GM12878 (cell line): ENCODE measurements at regions not wholly inside any gene's neighbourhood (a gene's known extent, or its start where the extent isn't known, plus 50 kb on each side); places are given as distances from the start of the nearest gene placed in this dataset.

ENCODE experiments used
- ATAC-seq: fragments of 200-7000 bp; cut with Tn5 transposase; 3 replicates; pipeline ENCODE4 v1.9.1; 2020; ENCODE audit warnings: mild to moderate bottlenecking, moderate library complexity
- BruUV-seq: library from RNA; stranded (reverse); fragments of 400-500 nt; replicated peaks from 2 replicates; lab custom pipeline; 2021; lab: Mats Ljungman, UMichigan
- CTCF ChIA-PET: fragments of 300-600 bp; sonication (Branson Sonifier 250); formaldehyde crosslinking; extraction: SDS; loops from one replicate; lab custom pipeline; 2021; ENCODE audit warnings: inconsistent platforms; lab: Yijun Ruan, JAX
- POLR2A ChIA-PET: fragments of 350-600 bp; formaldehyde crosslinking; extraction: SDS; loops from one replicate; lab custom pipeline; 2021; ENCODE audit warnings: inconsistent platforms; lab: Charles Lee
- RAD21 ChIA-PET: fragments of 300-600 bp; sonication (Branson Sonifier 250); formaldehyde crosslinking; loops from one replicate; lab custom pipeline; 2023; ENCODE audit warnings: antibody characterized with exemption; ENCODE audit not compliant: unreplicated experiment; lab: Charles Lee
- SMC1A ChIA-PET: fragments of 300-600 bp; sonication (Branson Sonifier 250); formaldehyde crosslinking; loops from one replicate; lab custom pipeline; 2023; ENCODE audit not compliant: unreplicated experiment, uncharacterized antibody; lab: Charles Lee
- DNase-seq: peaks from one replicate; pipeline ENCODE4 v3.0.0-alpha.2; 2011; ENCODE audit warnings: low read depth, low spot score
- FAIRE-seq: peaks from 3 replicates; lab custom pipeline; 2011; peaks lifted over from hg19 to GRCh38; lab: Jason Lieb, UNC
- H2AFZ ChIP-seq: 2 replicates; pipeline ENCODE4 v1.6.0; 2011; ENCODE audit warnings: low read depth, low read length, control low read depth; ENCODE audit not compliant: control insufficient read depth
- H3K27ac ChIP-seq: 2 replicates; pipeline ENCODE4 v1.5.1; 2011; ENCODE audit warnings: control low read depth; ENCODE audit not compliant: control insufficient read depth, insufficient read depth
- H3K27me3 ChIP-seq, 2 experiments: replicated peaks in 1 of 2; 2 replicates each; pipeline versions ENCODE4 v1.6.0 to v1.6.1; 2011; ENCODE audit warnings: low read length in 1 of 2; ENCODE audit not compliant: control insufficient read depth in 2 of 2, insufficient read depth in 2 of 2
- H3K36me3 ChIP-seq, 2 experiments: 2 replicates each; pipeline ENCODE4 v1.5.1; 2011; ENCODE audit warnings: low read length in 1 of 2; ENCODE audit not compliant: control insufficient read depth in 2 of 2, insufficient read depth in 2 of 2
- H3K4me1 ChIP-seq: 2 replicates; pipeline ENCODE4 v1.6.1; 2011; ENCODE audit warnings: mild to moderate bottlenecking, low read length, moderate library complexity, mixed read lengths; ENCODE audit not compliant: control insufficient read depth, insufficient read depth
- H3K4me2 ChIP-seq: 2 replicates; pipeline ENCODE4 v1.6.0; 2011; ENCODE audit warnings: control low read depth; ENCODE audit not compliant: control insufficient read depth, insufficient read depth
- H3K4me3 ChIP-seq: fragments of 200-600 bp; sonication (generic); 2 replicates; pipeline ENCODE4 v1.5.1; 2016
- H3K79me2 ChIP-seq: 2 replicates; pipeline ENCODE4 v1.6.0; 2011; ENCODE audit warnings: low read length; ENCODE audit not compliant: control insufficient read depth, insufficient read depth
- H3K9ac ChIP-seq: 2 replicates; pipeline ENCODE4 v1.8.0; 2011; ENCODE audit warnings: low read length, control low read depth, mixed read lengths; ENCODE audit not compliant: control insufficient read depth, insufficient read depth
- H3K9me3 ChIP-seq: replicated peaks from 3 replicates; pipeline ENCODE4 v1.5.1; 2011; ENCODE audit warnings: mild to moderate bottlenecking, low read length; ENCODE audit not compliant: control insufficient read depth, insufficient read depth
- H4K20me1 ChIP-seq: 2 replicates; pipeline ENCODE4 v1.6.0; 2011; ENCODE audit not compliant: control insufficient read depth, insufficient read depth
- ATF3 ChIP-seq: IDR thresholded peaks from 2 replicates; pipeline ENCODE4 v1.6.1; 2011; ENCODE audit warnings: low read depth, mild to moderate bottlenecking, low read length, moderate library complexity, borderline replicate concordance; ENCODE audit errors: extremely low read depth
- ESRRA ChIP-seq: IDR thresholded peaks from 2 replicates; pipeline ENCODE4 v1.6.1; 2012; ENCODE audit warnings: mild to moderate bottlenecking, low read length, improper control_type of control experiment
- FOS ChIP-seq: IDR thresholded peaks from 3 replicates; pipeline ENCODE4 v1.6.1; 2011; ENCODE audit warnings: borderline replicate concordance; ENCODE audit not compliant: insufficient read length; ENCODE audit errors: extremely low read depth
- NBN ChIP-seq: fragments of 450-650 bp; IDR thresholded peaks from 2 replicates; pipeline ENCODE4 v1.6.1; 2016
- NFYB ChIP-seq: IDR thresholded peaks from 2 replicates; pipeline ENCODE4 v1.6.1; 2011; ENCODE audit warnings: low read depth, mild to moderate bottlenecking, low read length, improper control_type of control experiment, moderate library complexity; ENCODE audit not compliant: insufficient read depth
- NR2C1 ChIP-seq: fragments of 450-650 bp; IDR thresholded peaks from 2 replicates; pipeline ENCODE4 v1.6.1; 2017; ENCODE audit warnings: antibody characterized with exemption, mild to moderate bottlenecking, moderate library complexity
- PAX5 ChIP-seq: IDR thresholded peaks from 2 replicates; pipeline ENCODE4 v1.6.1; 2011; ENCODE audit warnings: low read depth, low read length, borderline replicate concordance
- POLR2AphosphoS2 ChIP-seq: IDR thresholded peaks from 2 replicates; pipeline ENCODE4 v1.6.1; 2011; ENCODE audit warnings: low read depth, mild to moderate bottlenecking, low read length, improper control_type of control experiment, moderate library complexity
- RAD21 ChIP-seq: IDR thresholded peaks from 2 replicates; pipeline ENCODE4 v1.6.1; 2011; ENCODE audit warnings: mild to moderate bottlenecking, low read depth, low read length, moderate library complexity; ENCODE audit not compliant: insufficient read depth
- RFX5 ChIP-seq: IDR thresholded peaks from 2 replicates; pipeline ENCODE4 v1.6.1; 2011; ENCODE audit warnings: low read depth, low read length, improper control_type of control experiment
- SIN3A ChIP-seq: IDR thresholded peaks from 2 replicates; pipeline ENCODE4 v1.6.1; 2012; ENCODE audit warnings: low read depth, low read length, improper control_type of control experiment
- YY1 ChIP-seq: IDR thresholded peaks from 2 replicates; pipeline ENCODE4 v1.6.1; 2011; ENCODE audit warnings: low read depth, mild to moderate bottlenecking, low read length
- ZSCAN29 ChIP-seq: fragments of 450-650 bp; IDR thresholded peaks from 2 replicates; pipeline ENCODE4 v1.6.1; 2017; ENCODE audit warnings: mild to moderate bottlenecking, moderate library complexity
- WGBS: methylation state at CpG from one replicate; pipeline ENCODE4 v1.1.6; 2016; ENCODE audit warnings: low lambda C conversion rate; ENCODE audit not compliant: insufficient replicate concordance, insufficient coverage; ENCODE audit errors: missing lambda C conversion rate; 5-methylcytosine and 5-hydroxymethylcytosine counted together
- in situ Hi-C: fragments of 300-500 bp; cut with MboI; formaldehyde crosslinking; loops from 9 replicates; pipeline ENCODE4 v1.14.3; 2018; ENCODE audit warnings: mixed read lengths
- intact Hi-C: fragments of 100-400 bp; cut with micrococcal nuclease; formaldehyde crosslinking; loops from one replicate; pipeline ENCODE4 v1.14.2; 2022; ENCODE audit not compliant: unreplicated experiment
- TF ChIP-seq, protein P1 (sequence below): fragments of 450-650 bp; IDR thresholded peaks from 2 replicates; pipeline ENCODE4 v1.6.1; 2017; ENCODE audit warnings: antibody characterized with exemption, mild to moderate bottlenecking, moderate library complexity
- TF ChIP-seq, protein P2 (sequence below): fragments of 150-350 bp; IDR thresholded peaks from 2 replicates; pipeline ENCODE4 v1.6.1; 2016; ENCODE audit warnings: low read depth, low read length

DNA sequence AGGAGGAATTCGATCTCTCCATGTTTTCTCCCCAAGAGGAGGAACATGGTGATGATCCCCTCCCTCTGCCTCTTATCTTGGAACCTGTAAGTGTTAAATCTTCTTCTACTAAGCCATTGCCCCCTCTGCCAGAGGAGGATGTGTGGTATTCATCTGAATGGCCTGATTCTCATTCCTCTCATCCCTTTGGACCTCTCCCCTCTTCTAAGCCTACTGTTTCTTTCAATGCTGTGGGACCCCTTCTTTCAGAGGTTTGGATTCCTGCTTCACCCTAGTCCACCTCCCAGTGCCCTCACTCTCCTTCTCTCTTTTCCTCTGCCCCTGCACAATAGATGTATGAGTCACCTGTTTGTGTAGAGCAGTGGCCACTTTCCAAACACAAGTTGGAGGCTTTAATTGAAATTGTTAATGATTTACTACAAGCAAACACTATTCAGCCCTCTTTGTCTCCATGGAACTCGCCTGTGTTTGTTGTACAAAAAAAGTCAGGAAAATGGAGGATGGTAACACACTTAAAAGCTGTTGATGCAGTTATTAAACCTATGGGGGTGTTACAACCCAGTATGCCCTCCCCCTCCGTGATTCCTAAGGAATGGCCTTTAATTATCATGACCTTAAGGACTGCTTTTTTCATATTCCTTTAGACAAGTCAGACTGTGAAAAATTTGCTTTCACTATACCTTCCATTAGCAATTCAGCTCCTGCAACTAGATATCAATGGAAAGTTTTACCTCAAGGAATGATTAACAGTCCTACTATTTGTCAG lies 192.1 kb upstream of the ALG10B start:
- H2AFZ ChIP-seq: no peak overlapping the region
- ChIA-PET POLR2A (interaction anchor here (0.9 kb wide), 1 partner anchor 16 kb away, joined by 3 read pairs; no protein-coding TSS in a partner anchor), CTCF (interaction anchor here (0.8 to 1.6 kb wide), 2 partner anchors 12 to 13 kb away, joined by 3 to 4 read pairs; no protein-coding TSS in a partner anchor), RAD21 (no interaction called here), SMC1A (interaction anchor here (0.6 to 1.5 kb wide), 3 partner anchors 8 to 1467 kb away, joined by 3 to 4 read pairs (median 3); no protein-coding TSS in a partner anchor)
- no peak overlapping the region for H3K9ac ChIP-seq
- ATAC-seq (no peak), FAIRE-seq (no peak), DNase-seq (no peak)
- in situ Hi-C loops: loop anchor here (25.0 kb wide), 3 partner anchors 513 to 1388 kb away; no protein-coding TSS in a partner anchor
- WGBS: 10% methylated on average over 3 of the region's 3 CpGs
- intact Hi-C loops: no loop called here
- no peak overlapping the region for H3K27ac ChIP-seq
- H3K79me2 ChIP-seq: no peaks in the 10 kb centered on the region
- no peak overlapping the region for H3K4me2 ChIP-seq
- no TSS peak for BruUV-seq
- no peak overlapping the region for H3K4me3 ChIP-seq
- no peaks in the 10 kb centered on the region for H3K4me1 ChIP-seq
- no peaks in the 10 kb centered on the region for H4K20me1 ChIP-seq
- no peaks in the 10 kb centered on the region for H3K36me3 ChIP-seq
- no peaks in the 10 kb centered on the region for H3K9me3 ChIP-seq
- no peaks in the 10 kb centered on the region for H3K27me3 ChIP-seq
- TF ChIP-seq, protein P1, sequence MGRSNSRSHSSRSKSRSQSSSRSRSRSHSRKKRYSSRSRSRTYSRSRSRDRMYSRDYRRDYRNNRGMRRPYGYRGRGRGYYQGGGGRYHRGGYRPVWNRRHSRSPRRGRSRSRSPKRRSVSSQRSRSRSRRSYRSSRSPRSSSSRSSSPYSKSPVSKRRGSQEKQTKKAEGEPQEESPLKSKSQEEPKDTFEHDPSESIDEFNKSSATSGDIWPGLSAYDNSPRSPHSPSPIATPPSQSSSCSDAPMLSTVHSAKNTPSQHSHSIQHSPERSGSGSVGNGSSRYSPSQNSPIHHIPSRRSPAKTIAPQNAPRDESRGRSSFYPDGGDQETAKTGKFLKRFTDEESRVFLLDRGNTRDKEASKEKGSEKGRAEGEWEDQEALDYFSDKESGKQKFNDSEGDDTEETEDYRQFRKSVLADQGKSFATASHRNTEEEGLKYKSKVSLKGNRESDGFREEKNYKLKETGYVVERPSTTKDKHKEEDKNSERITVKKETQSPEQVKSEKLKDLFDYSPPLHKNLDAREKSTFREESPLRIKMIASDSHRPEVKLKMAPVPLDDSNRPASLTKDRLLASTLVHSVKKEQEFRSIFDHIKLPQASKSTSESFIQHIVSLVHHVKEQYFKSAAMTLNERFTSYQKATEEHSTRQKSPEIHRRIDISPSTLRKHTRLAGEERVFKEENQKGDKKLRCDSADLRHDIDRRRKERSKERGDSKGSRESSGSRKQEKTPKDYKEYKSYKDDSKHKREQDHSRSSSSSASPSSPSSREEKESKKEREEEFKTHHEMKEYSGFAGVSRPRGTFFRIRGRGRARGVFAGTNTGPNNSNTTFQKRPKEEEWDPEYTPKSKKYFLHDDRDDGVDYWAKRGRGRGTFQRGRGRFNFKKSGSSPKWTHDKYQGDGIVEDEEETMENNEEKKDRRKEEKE: no peak
- no peak for TF ChIP-seq ATF3
- no peak for TF ChIP-seq PAX5
- no peak for TF ChIP-seq SIN3A
- no peak for TF ChIP-seq POLR2AphosphoS2
- no peak for TF ChIP-seq RAD21
- TF ChIP-seq YY1: no peak
- no peak for TF ChIP-seq NBN
- TF ChIP-seq ZSCAN29: no peak
- TF ChIP-seq, protein P2, sequence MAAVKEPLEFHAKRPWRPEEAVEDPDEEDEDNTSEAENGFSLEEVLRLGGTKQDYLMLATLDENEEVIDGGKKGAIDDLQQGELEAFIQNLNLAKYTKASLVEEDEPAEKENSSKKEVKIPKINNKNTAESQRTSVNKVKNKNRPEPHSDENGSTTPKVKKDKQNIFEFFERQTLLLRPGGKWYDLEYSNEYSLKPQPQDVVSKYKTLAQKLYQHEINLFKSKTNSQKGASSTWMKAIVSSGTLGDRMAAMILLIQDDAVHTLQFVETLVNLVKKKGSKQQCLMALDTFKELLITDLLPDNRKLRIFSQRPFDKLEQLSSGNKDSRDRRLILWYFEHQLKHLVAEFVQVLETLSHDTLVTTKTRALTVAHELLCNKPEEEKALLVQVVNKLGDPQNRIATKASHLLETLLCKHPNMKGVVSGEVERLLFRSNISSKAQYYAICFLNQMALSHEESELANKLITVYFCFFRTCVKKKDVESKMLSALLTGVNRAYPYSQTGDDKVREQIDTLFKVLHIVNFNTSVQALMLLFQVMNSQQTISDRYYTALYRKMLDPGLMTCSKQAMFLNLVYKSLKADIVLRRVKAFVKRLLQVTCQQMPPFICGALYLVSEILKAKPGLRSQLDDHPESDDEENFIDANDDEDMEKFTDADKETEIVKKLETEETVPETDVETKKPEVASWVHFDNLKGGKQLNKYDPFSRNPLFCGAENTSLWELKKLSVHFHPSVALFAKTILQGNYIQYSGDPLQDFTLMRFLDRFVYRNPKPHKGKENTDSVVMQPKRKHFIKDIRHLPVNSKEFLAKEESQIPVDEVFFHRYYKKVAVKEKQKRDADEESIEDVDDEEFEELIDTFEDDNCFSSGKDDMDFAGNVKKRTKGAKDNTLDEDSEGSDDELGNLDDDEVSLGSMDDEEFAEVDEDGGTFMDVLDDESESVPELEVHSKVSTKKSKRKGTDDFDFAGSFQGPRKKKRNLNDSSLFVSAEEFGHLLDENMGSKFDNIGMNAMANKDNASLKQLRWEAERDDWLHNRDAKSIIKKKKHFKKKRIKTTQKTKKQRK: no peak
- TF ChIP-seq ESRRA: no peak
- no peak for TF ChIP-seq FOS
- no peak for TF ChIP-seq NFYB
- no peak for TF ChIP-seq NR2C1
- TF ChIP-seq RFX5: no peak
